ENCODE measurements at regions not wholly inside any gene's neighbourhood (a gene's known extent, or its start where the extent isn't known, plus 50 kb on each side); places are given as distances from the start of the nearest gene placed in this dataset.

GRCh38 chr6:63391203-63391970, 71.6 kb upstream of the LGSN start:
- TF ChIP-seq CTCF (IDR thresholded peaks at IDR 0.05), result no peak
- peak in 1 of 3 donors; percentile 43 for TF ChIP-seq POLR2AphosphoS5 (IDR thresholded peaks at IDR 0.05)
